Omental fat pad (tissue), 3 donors: ENCODE measurements at regions not wholly inside any gene's neighbourhood (a gene's known extent, or its start where the extent isn't known, plus 50 kb on each side); places are given as distances from the start of the nearest gene placed in this dataset.

Experiments
- ATAC-seq: fragments of 150-250 bp; one replicate; pipeline ENCODE4 v1.9.1; 2016; ENCODE audit warnings: mild to moderate bottlenecking, moderate library complexity; ENCODE audit not compliant: low FRiP score
- DNase-seq: peaks from one replicate; pipeline ENCODE4 v3.0.0-alpha.2; 2019; ENCODE audit warnings: low spot score
- TF ChIP-seq, protein P1 (sequence below), 3 donors: fragments of 450-650 bp; IDR thresholded peaks; one replicate each; pipeline ENCODE4 v1.5.1; 2016 to 2017; ENCODE audit warnings: antibody characterized with exemption in 3 of 3, mild to moderate bottlenecking in 3 of 3, moderate library complexity in 2 of 3

- no peak for DNase-seq
- ATAC-seq = no peak
- TF ChIP-seq, protein P1, sequence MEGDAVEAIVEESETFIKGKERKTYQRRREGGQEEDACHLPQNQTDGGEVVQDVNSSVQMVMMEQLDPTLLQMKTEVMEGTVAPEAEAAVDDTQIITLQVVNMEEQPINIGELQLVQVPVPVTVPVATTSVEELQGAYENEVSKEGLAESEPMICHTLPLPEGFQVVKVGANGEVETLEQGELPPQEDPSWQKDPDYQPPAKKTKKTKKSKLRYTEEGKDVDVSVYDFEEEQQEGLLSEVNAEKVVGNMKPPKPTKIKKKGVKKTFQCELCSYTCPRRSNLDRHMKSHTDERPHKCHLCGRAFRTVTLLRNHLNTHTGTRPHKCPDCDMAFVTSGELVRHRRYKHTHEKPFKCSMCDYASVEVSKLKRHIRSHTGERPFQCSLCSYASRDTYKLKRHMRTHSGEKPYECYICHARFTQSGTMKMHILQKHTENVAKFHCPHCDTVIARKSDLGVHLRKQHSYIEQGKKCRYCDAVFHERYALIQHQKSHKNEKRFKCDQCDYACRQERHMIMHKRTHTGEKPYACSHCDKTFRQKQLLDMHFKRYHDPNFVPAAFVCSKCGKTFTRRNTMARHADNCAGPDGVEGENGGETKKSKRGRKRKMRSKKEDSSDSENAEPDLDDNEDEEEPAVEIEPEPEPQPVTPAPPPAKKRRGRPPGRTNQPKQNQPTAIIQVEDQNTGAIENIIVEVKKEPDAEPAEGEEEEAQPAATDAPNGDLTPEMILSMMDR (IDR thresholded peaks at IDR 0.05) = no peak
Measured at GRCh38 chr12:58029260-58029659, 87.9 kb downstream of the ATP23 start.

DNA sequence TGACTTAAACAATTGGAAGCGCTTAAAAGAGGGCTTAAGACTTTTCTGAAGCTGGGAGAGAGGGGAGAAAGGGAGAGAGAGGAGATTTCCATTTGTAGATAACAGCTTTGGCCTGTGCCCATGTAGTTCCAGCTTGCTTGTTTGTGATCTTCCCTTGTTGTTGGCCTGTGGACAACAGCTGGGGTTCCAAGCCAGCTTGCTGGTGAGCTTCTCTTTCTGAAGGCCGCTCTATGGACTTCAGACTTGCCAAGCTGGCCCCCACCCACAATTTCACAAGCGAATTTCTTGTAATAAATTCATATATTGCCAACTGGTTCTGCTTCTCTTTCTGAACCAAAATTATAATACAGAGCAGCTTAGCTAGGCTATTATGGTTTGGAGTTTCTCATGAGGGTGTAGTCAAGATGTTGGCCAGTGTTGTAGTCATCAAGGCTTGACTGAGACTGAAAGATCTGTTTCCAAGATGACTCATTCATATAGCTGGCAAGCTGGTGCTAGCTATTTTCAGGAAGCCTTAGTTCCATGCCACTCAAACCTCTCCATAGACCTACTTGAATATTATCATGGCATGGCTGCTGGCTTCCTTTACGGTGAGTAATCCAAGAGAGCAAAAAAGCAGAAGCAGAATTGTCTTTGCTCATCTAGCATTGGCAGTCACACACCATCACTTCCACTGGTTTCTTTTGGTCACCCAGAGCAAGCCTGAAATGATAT, 89.4 kb downstream of the ATP23 start:
- TF ChIP-seq, protein P1 (IDR thresholded peaks at IDR 0.05) = no peak
- ATAC-seq = no peak
- no peak for DNase-seq

GRCh38 chr12:58032156-58032555, 90.8 kb downstream of the ATP23 start:
- TF ChIP-seq, protein P1 (IDR thresholded peaks at IDR 0.05) = no peak
- DNase-seq = no peak

DNA sequence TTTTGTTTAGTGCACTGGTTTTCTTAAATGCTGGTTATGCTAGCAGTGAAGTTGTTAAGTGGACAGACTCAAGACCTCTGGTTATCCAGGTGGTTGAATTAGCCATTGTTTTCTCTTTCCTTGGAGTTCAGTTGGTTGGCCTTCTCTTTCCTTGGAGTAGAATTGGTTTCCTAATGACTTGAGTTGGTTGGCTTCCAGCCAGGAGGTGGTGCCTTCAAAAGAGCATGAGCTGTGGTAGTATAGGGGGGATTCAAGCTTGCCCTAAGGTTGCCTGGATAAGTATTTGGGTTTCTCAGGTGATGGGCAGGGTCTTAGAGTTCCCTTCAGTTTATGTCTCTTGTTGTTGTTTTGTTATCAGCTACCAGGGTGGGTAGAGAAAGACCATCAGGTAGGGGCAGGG, 92.5 kb downstream of the ATP23 start:
- ATAC-seq = no peak
- TF ChIP-seq, protein P1 (IDR thresholded peaks at IDR 0.05) = no peak
- no peak for DNase-seq

More at GRCh38 chr12:58032156-58032555, 90.8 kb downstream of the ATP23 start:
- ATAC-seq = no peak

- DNase-seq (no peak), ATAC-seq (no peak)
- TF ChIP-seq, protein P1 (IDR thresholded peaks at IDR 0.05) = no peak
Measured at GRCh38 chr12:58034311-58034710, 92.9 kb downstream of the ATP23 start.

DNA sequence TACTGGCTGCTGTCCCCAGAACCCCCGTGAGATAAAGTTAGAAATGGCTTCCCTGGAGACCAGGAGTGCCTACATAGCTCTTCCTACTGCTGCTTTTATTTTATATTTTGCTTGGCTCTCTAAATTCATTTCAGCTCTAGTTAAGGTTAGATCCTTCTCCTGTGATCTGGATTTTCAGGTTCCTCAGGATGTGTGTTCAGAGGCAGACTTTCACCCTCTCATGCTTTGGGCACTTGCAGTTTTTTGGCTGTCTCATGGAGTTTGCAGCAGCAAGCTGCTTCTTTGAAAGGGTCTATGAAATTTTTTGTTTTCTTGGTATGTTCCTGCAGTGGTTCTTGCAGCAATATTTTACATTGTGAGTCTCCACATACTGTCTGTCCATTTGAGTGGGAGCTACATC, 93.3 kb downstream of the ATP23 start:
- no peak for DNase-seq
- ATAC-seq = no peak
- TF ChIP-seq, protein P1 (IDR thresholded peaks at IDR 0.05) = no peak

- ATAC-seq (no peak), DNase-seq (no peak)
- TF ChIP-seq, protein P1 (IDR thresholded peaks at IDR 0.05) = no peak
Measured at GRCh38 chr12:58041441-58041840, 100.1 kb downstream of the ATP23 start.
